ENCODE measurements at regions not wholly inside any gene's neighbourhood (a gene's known extent, or its start where the extent isn't known, plus 50 kb on each side); places are given as distances from the start of the nearest gene placed in this dataset.

DNA sequence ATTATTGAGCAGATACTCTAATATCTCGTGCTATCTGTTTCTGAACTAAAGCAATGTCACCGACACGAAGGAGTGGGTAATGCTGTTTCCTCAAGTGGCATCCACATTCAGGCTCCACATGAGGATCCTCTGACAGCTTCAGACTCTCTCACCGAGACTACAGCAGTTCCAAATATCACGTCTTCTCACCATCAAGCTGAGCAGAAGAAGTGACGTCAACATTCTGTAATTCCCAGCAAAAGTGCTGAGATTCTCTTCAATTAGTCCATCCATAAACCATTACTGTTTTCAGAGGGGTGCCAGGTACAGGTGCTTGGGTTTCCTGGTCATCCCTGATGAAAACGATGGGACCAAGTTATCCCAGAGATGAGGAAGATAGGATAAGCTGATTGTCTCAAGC, 110.0 kb upstream of the DACH1 start:
- no peak for DNase-seq (ENCODE audit: low read depth)

DNA sequence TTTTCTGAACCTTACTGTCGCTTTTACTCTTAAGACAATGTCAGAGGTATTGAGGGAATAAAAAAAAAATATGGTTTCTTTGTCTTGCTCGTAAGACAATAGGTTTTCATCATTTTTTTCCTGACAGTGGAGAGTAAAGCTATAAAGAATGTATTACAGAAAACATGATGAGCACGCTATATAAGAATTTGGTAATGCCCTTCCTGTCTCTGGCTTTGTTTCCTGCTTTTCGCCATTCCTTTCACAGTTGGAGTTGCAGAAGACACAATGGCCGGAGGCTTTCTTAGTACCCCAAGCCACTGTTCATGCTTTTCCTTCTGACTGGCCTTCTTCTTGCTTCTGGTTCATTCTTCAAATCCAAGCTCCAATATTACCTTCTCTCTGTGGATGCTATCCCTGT, 101.0 kb upstream of the DACH1 start:
- DNase-seq (ENCODE audit: low read depth) = peak; percentile 8

DNA sequence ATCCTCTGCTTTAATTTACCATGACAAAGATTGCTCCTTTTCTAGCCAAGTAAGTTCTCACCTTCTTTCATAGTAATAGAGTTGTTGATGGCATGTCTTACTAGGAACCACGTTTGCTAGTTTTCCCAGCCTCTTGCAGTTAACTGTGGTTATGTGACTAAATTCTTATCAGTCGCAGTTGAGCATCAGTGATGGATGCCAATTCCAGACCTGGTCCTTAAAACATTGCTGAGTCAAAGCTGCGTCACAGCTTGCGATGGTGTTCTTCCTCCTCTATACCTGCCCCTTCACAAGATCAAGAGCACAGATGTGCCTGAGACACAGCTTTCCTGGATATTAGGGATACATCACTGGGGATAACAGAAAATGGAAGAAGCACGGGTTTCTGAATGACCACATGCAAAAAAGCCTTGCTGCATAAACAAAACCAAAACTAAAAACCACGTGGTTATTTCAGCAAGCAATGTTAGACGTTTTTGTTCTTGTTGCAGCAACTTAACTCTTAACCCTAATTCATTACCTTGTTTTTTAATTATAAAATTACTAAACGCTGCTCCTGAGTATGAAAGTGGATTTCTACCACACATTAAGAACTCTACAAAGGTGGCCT, 97.6 kb upstream of the DACH1 start:
- DNase-seq (ENCODE audit: low read depth) = no peak

- DNase-seq (ENCODE audit: low read depth) = no peak
Measured at GRCh38 chr13:71962735-71963134, 95.7 kb upstream of the DACH1 start.

DNA sequence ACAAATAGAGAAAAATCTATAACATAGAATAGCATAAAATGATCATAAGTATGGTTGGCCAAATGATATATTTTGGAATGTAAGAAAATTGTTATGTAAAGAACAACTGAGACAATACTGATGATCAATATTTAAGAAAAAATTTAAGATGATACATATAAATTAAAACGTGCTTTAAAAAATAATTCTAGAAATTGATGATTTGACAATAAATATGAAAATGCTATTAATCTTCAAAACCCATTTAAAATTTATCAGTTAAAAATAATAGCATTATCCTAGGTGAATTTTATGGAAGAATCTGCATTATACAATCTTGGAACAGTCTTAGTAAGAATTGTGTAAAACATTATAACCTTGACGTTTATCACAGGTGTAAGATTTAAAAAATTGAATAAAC, 95.1 kb upstream of the DACH1 start:
- DNase-seq (ENCODE audit: low read depth) = no peak

DNA sequence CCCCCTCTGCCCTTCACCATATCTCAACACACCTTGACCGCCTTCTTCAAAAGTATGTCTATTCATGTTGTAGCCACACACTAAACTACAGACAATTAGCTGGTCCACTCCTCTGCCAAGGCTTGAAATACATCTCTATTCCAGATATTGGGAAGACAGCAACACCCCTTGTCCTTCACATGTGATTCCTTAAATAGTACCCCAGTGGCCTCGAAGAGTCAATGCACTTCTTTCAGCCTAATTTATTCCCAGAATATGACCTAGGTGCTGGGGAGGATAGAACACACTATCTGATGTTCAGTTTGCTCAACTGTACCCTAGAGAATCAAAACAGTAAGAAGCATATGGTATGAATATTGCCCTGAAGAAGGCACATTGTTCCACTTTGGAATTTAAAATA, 82.4 kb upstream of the DACH1 start:
- no peak for DNase-seq (ENCODE audit: low read depth)

DNA sequence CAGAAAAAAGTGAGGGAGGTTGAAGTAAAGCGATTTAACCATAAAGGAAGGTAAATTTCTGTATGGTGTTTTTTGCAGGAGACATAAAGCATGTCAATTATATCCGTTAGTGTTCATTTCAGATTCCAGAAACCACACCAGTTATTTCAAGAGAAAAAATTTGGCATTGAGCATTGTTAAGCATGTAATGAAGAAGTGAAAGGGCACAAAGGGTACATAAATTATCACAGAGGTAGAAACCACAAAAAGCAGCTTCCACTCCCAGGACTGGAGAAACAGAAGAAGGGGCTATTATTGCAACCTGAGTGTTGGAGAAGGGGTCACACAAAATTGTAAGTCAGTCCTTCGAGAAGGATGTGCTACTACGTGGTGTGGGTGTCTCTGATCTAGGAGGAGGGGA, 72.2 kb upstream of the DACH1 start:
- DNase-seq (ENCODE audit: low read depth) = no peak

DNA sequence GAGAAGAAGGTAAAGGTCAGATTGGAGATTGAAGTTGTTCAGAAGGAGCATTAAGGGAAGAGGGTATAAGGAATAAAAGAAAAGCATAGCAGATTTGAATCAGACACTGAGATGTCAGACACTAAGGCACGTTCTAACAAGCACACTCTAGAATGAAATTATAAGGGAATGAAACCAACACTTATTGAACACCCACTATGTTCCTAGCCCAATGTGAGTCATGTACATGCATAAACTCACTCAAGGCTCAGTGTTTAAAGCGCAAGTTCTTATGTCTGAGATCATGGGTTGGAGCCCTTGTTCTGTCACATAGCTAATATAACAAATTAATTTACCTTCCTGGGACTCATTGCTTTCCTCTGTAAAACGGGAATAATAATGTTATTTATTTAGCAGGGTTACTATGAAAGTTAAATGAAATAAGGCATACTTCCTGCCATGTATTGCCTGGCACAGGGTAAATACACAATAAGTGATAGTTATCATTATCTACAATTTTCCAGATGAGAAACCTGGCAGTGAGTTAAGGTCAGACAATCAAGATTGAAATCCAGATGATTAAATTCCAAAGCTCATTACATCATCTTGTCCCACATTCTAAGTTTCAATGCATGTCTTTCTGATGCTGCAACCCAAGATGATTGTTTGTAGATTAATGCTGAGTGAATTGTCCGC, 68.3 kb upstream of the DACH1 start:
- DNase-seq (ENCODE audit: low read depth) = no peak

- DNase-seq (ENCODE audit: low read depth) = no peak
Measured at GRCh38 chr13:71924931-71925330, 57.9 kb upstream of the DACH1 start.

- DNase-seq (ENCODE audit: low read depth) = no peak
Measured at GRCh38 chr13:71922194-71922593, 55.2 kb upstream of the DACH1 start.

All from non-pigmented ciliary epithelial cell (primary cell).